HepG2 (cell line): ENCODE measurements at regions not wholly inside any gene's neighbourhood (a gene's known extent, or its start where the extent isn't known, plus 50 kb on each side); places are given as distances from the start of the nearest gene placed in this dataset.

Experiments used
- DPF2 ChIP-seq: sonication (generic); formaldehyde crosslinking; IDR thresholded peaks from 2 replicates; pipeline ENCODE4 v1.4.0; 2020; ENCODE audit warnings: mild to moderate bottlenecking, low read depth, missing genetic modification reagents, borderline replicate concordance
- ERF ChIP-seq: IDR thresholded peaks from 2 replicates; pipeline ENCODE4 v1.6.1; 2018; ENCODE audit warnings: missing biosample characterization, missing genetic modification reagents
- HCFC1 ChIP-seq: fragments of 150-350 bp; IDR thresholded peaks from 2 replicates; pipeline ENCODE4 v1.6.1; 2014; ENCODE audit warnings: low read depth, low read length
- HMG20A ChIP-seq: IDR thresholded peaks from 2 replicates; pipeline ENCODE4 v1.6.1; 2016; ENCODE audit warnings: borderline replicate concordance
- KIAA2018 ChIP-seq: sonication (generic); formaldehyde crosslinking; IDR thresholded peaks from 2 replicates; pipeline ENCODE4 v1.5.0; 2020; ENCODE audit warnings: mild to moderate bottlenecking, missing genetic modification reagents, borderline replicate concordance
- MYPOP ChIP-seq: sonication (generic); formaldehyde crosslinking; IDR thresholded peaks from 2 replicates; pipeline ENCODE4 v1.8.1; 2023; ENCODE audit warnings: mild to moderate bottlenecking, moderate library complexity, missing genetic modification reagents
- PHF5A ChIP-seq: IDR thresholded peaks from one replicate; pipeline ENCODE4 v1.6.1; 2018; ENCODE audit warnings: low read depth, missing genetic modification reagents; ENCODE audit not compliant: unreplicated experiment
- SIX1 ChIP-seq: sonication (generic); formaldehyde crosslinking; IDR thresholded peaks from 2 replicates; pipeline ENCODE4 v1.4.0; 2020; ENCODE audit warnings: missing genetic modification reagents, borderline replicate concordance
- SNAPC4 ChIP-seq: sonication (generic); formaldehyde crosslinking; IDR thresholded peaks from 2 replicates; pipeline ENCODE4 v1.4.0; 2020; ENCODE audit warnings: mild to moderate bottlenecking, missing genetic modification reagents
- THYN1 ChIP-seq: sonication (generic); formaldehyde crosslinking; IDR thresholded peaks from 2 replicates; pipeline ENCODE4 v1.8.1; 2023; ENCODE audit warnings: low read depth, mild to moderate bottlenecking, moderate library complexity, missing genetic modification reagents, borderline replicate concordance
- ZNF124 ChIP-seq: sonication (generic); formaldehyde crosslinking; IDR thresholded peaks from 2 replicates; pipeline ENCODE4 v1.4.0; 2020; ENCODE audit warnings: missing genetic modification reagents
- ZNF234 ChIP-seq: sonication (generic); formaldehyde crosslinking; conservative IDR thresholded peaks from 2 replicates; pipeline ENCODE4 v1.5.1; 2020; ENCODE audit warnings: mild to moderate bottlenecking, missing genetic modification reagents
- ZNF275 ChIP-seq: sonication (generic); formaldehyde crosslinking; IDR thresholded peaks from 2 replicates; pipeline ENCODE4 v1.8.0; 2022; ENCODE audit warnings: missing genetic modification reagents, mild to moderate bottlenecking, inconsistent platforms, borderline replicate concordance
- ZNF292 ChIP-seq: sonication (generic); formaldehyde crosslinking; IDR thresholded peaks from 2 replicates; pipeline ENCODE4 v1.8.1; 2022; ENCODE audit warnings: mild to moderate bottlenecking, low read depth, missing genetic modification reagents, borderline replicate concordance
- ZNF709 ChIP-seq: sonication (generic); formaldehyde crosslinking; IDR thresholded peaks from 2 replicates; pipeline ENCODE4 v1.5.0; 2020; ENCODE audit warnings: mild to moderate bottlenecking, missing genetic modification reagents

- peak; percentile 48; the same call in 1 of the 2 replicates for TF ChIP-seq ERF (CRISPR knock-in tag)
- TF ChIP-seq ZNF292 = peak; percentile 69; the same call in 1 of the 2 replicates
- no peak for TF ChIP-seq KIAA2018 (CRISPR knock-in tag)
- no peak for TF ChIP-seq SIX1 (CRISPR knock-in tag)
- TF ChIP-seq HMG20A = peak; percentile 49; the same call in 1 of the 2 replicates
- TF ChIP-seq MYPOP = no peak
- TF ChIP-seq SNAPC4 (CRISPR knock-in tag) = no peak
- no peak for TF ChIP-seq ZNF124 (CRISPR knock-in tag)
- TF ChIP-seq ZNF234 (CRISPR knock-in tag) = no peak
- TF ChIP-seq ZNF275 = no peak
- 0 out of 2 replicates have a peak, but pooled peaks have one; percentile 18 for TF ChIP-seq DPF2 (CRISPR knock-in tag)
- TF ChIP-seq THYN1 (CRISPR knock-in tag) = no peak
- no peak for TF ChIP-seq ZNF709 (CRISPR knock-in tag)
- no peak for TF ChIP-seq HCFC1
- no peak for TF ChIP-seq PHF5A
Measured at GRCh38 chr21:17438635-17439034, 74.2 kb upstream of the CXADR start (continued).
